ENCODE measurements at regions not wholly inside any gene's neighbourhood (a gene's known extent, or its start where the extent isn't known, plus 50 kb on each side); places are given as distances from the start of the nearest gene placed in this dataset.

DNA sequence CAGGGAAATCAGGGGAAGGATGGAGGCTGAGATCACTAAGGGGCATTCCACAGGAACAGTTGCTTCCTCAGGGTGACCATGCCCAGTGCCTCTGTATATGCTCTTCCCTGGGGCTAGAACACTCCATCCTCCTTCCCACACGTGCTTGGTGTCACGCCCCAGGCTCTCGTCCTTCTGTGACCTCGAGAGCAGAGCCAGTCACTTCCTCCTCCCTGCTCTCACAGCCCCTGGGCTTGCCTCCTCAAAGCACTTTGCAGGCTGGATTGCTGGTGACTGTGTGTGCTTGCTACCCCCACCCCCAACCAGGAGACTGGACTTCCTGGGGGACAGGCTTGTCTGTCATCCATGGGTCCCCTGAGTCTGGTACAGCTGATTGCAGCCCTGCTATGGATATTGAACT lies 56.5 kb upstream of the AMPD3 start:
- no peak for TF ChIP-seq CTCF (IDR thresholded peaks at IDR 0.05; ENCODE audit: low read depth, low read length, poor library complexity, severe bottlenecking)
- TF ChIP-seq EZH2phosphoT487 (IDR thresholded peaks at IDR 0.05; ENCODE audit: borderline replicate concordance, low read length), result no peak
